ENCODE measurements at regions not wholly inside any gene's neighbourhood (a gene's known extent, or its start where the extent isn't known, plus 50 kb on each side); places are given as distances from the start of the nearest gene placed in this dataset.

- no peaks in the 10 kb centered on the region for H3K27me3 ChIP-seq
- H3K4me3 ChIP-seq (ENCODE audit: low read depth in 1 of 2, low read length in 1 of 2) = no peak overlapping the region
- H3K27ac ChIP-seq = no peak overlapping the region
- no peaks in the 10 kb centered on the region for H3K4me1 ChIP-seq (ENCODE audit: control insufficient read depth in 1 of 2, insufficient read depth in 1 of 2, low read depth in 1 of 2, low read length in 1 of 2)
- H3K9me3 ChIP-seq = no peaks in the 10 kb centered on the region
- H3K36me3 ChIP-seq = no peaks in the 10 kb centered on the region
- no peak for TF ChIP-seq CTCF (IDR thresholded peaks at IDR 0.05)
Measured at GRCh38 chr5:89105171-89105695, 222.2 kb upstream of the MEF2C start.

GRCh38 chr5:89098199-89098756 lies 215.3 kb upstream of the MEF2C start:
- Histone ChIP-seq H3K4me1 (ENCODE audit: control insufficient read depth in 1 of 2, insufficient read depth in 1 of 2, low read depth in 1 of 2, low read length in 1 of 2) (no peaks in the 10 kb centered on the region), H3K36me3 (no peaks in the 10 kb centered on the region), H3K27me3 (no peaks in the 10 kb centered on the region), H3K27ac (no peak overlapping the region), H3K4me3 (ENCODE audit: low read depth in 1 of 2, low read length in 1 of 2) (no peak overlapping the region), H3K9me3 (no peaks in the 10 kb centered on the region)
- no peak for TF ChIP-seq CTCF (IDR thresholded peaks at IDR 0.05)

DNA sequence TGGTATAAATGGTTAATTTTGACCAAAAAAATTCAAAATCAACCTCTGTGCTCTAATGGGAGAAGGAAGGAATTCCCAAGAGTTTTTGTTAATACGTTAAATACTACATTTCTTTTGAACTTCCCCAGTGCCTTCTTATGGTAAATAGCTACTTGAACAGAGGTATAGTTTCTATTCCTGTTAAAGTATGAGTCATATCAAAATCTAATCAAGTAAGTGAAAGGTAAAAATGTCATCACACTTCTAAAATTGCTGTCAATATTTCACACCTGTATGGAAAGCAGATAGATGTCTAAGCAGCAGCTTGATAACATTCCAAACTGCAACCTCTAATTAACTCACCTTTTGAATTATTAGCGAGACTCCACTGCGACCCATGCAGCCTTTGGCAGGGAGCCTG lies 214.1 kb upstream of the MEF2C start:
- no peaks in the 10 kb centered on the region for H3K27me3 ChIP-seq
- H3K4me3 ChIP-seq (ENCODE audit: low read depth in 1 of 2, low read length in 1 of 2) = no peak overlapping the region
- no peak for TF ChIP-seq CTCF (IDR thresholded peaks at IDR 0.05)

DNA sequence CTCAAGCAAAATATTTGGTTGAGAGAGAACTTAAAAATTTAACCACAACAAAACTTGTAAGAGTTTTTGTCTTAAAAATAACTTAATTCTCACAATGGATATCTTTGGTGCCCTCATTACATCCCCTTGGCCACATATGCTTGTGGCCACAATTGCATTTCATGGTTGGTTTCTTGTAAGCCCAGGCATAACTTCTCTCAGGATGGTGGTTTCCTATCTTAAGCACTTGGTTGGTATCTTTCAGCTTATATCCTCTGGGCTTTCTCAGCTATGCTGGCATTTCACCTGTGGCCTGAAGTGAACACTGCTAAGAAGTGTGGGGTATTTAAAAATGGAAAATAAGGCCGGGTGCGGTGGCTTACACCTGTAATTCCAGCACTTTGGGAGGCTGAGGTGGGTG lies 212.4 kb upstream of the MEF2C start:
- Histone ChIP-seq H3K27ac (no peak overlapping the region), H3K4me3 (ENCODE audit: low read depth in 1 of 2, low read length in 1 of 2) (no peak overlapping the region), H3K9me3 (no peaks in the 10 kb centered on the region), H3K4me1 (ENCODE audit: control insufficient read depth in 1 of 2, insufficient read depth in 1 of 2, low read depth in 1 of 2, low read length in 1 of 2) (no peaks in the 10 kb centered on the region), H3K36me3 (no peaks in the 10 kb centered on the region), H3K27me3 (no peaks in the 10 kb centered on the region)
- no peak for TF ChIP-seq CTCF (IDR thresholded peaks at IDR 0.05)

More for the DNA sequence above, 214.1 kb upstream of the MEF2C start:
- Histone ChIP-seq H3K36me3 (no peaks in the 10 kb centered on the region), H3K27ac (no peak overlapping the region), H3K9me3 (no peaks in the 10 kb centered on the region), H3K4me1 (ENCODE audit: control insufficient read depth in 1 of 2, insufficient read depth in 1 of 2, low read depth in 1 of 2, low read length in 1 of 2) (no peaks in the 10 kb centered on the region)

DNA sequence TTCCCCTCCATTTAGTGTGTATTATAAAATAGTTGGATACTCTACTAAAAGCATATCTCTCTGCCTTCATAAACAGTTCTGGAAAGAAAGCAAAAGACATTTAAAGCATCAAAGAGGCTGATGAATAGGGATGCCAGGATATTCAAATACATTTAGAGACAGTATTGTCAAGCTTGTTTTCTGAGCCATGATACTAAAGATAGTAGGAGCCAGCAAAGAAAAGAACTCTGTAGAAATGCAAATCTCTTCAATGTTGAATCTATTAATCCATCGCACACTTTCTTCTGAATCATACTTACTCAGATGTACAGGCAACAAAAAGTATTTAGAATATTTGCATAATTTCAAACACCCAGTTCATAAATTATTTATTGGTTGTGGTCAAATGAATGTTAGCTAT lies 207.1 kb upstream of the MEF2C start:
- Histone ChIP-seq H3K4me1 (ENCODE audit: control insufficient read depth in 1 of 2, insufficient read depth in 1 of 2, low read depth in 1 of 2, low read length in 1 of 2) (no peaks in the 10 kb centered on the region), H3K36me3 (no peaks in the 10 kb centered on the region), H3K9me3 (no peaks in the 10 kb centered on the region), H3K27me3 (no peaks in the 10 kb centered on the region), H3K27ac (no peak overlapping the region), H3K4me3 (ENCODE audit: low read depth in 1 of 2, low read length in 1 of 2) (no peak overlapping the region)
- TF ChIP-seq CTCF (IDR thresholded peaks at IDR 0.05) = no peak

Measured in neutrophil (primary cell).